HG02763 (cell line): ENCODE measurements at regions not wholly inside any gene's neighbourhood (a gene's known extent, or its start where the extent isn't known, plus 50 kb on each side); places are given as distances from the start of the nearest gene placed in this dataset.
A peak's percentile ranks its signal among the peaks of the same experiment; 100 is the strongest.
"Not testable (repeated sequence)": the region's sequence is repeated elsewhere in the genome, so short reads cannot be mapped to it uniquely, and the experiment has no call there.

Experiments
- ATAC-seq: cut with Tn5 transposase; IDR thresholded peaks from one replicate; pipeline ENCODE4 v1.9.1; 2021; ENCODE audit warnings: mild to moderate bottlenecking, moderate library complexity; ENCODE audit not compliant: unreplicated experiment

- ATAC-seq = no peak
Observed at GRCh38 chr9:754150-754931, 87.2 kb upstream of the DMRT1 start.

- ATAC-seq = no peak
Observed at GRCh38 chr9:755454-756381, 85.8 kb upstream of the DMRT1 start.

- no peak for ATAC-seq
Observed at GRCh38 chr9:757246-757881, 84.1 kb upstream of the DMRT1 start.

- no peak for ATAC-seq
Observed at GRCh38 chr9:758146-758545, 83.4 kb upstream of the DMRT1 start.

GRCh38 chr9:759541-759940, 82.0 kb upstream of the DMRT1 start:
- no peak for ATAC-seq

- ATAC-seq = no peak
Observed at GRCh38 chr9:759983-760736, 81.3 kb upstream of the DMRT1 start.

GRCh38 chr9:761176-761792, 80.2 kb upstream of the DMRT1 start:
- ATAC-seq = no peak

GRCh38 chr9:761793-762560, 79.5 kb upstream of the DMRT1 start:
- ATAC-seq = no peak

- no peak for ATAC-seq
Observed at GRCh38 chr9:763692-764091, 77.8 kb upstream of the DMRT1 start.

GRCh38 chr9:764105-764524, 77.4 kb upstream of the DMRT1 start:
- peak; percentile 47 for ATAC-seq

GRCh38 chr9:764986-765385, 76.5 kb upstream of the DMRT1 start:
- ATAC-seq = no peak

GRCh38 chr9:767061-767561, 74.4 kb upstream of the DMRT1 start:
- ATAC-seq = not testable (repeated sequence)

- no peak for ATAC-seq
Observed at GRCh38 chr9:776086-776485, 65.4 kb upstream of the DMRT1 start.

GRCh38 chr9:777978-778377, 63.5 kb upstream of the DMRT1 start:
- no peak for ATAC-seq

- no peak for ATAC-seq
Observed at GRCh38 chr9:784202-784601, 57.3 kb upstream of the DMRT1 start.

- ATAC-seq = no peak
Observed at GRCh38 chr9:784916-785315, 56.6 kb upstream of the DMRT1 start.

GRCh38 chr9:785997-786396, 55.5 kb upstream of the DMRT1 start:
- no peak for ATAC-seq

GRCh38 chr9:786405-786804, 55.1 kb upstream of the DMRT1 start:
- ATAC-seq = no peak

GRCh38 chr9:788777-789176, 52.7 kb upstream of the DMRT1 start:
- no peak for ATAC-seq
